ENCODE measurements at regions not wholly inside any gene's neighbourhood (a gene's known extent, or its start where the extent isn't known, plus 50 kb on each side); places are given as distances from the start of the nearest gene placed in this dataset.

GRCh38 chr3:188948997-188949389 lies 222.8 kb upstream of the TPRG1 start:
- TF ChIP-seq, protein P1, sequence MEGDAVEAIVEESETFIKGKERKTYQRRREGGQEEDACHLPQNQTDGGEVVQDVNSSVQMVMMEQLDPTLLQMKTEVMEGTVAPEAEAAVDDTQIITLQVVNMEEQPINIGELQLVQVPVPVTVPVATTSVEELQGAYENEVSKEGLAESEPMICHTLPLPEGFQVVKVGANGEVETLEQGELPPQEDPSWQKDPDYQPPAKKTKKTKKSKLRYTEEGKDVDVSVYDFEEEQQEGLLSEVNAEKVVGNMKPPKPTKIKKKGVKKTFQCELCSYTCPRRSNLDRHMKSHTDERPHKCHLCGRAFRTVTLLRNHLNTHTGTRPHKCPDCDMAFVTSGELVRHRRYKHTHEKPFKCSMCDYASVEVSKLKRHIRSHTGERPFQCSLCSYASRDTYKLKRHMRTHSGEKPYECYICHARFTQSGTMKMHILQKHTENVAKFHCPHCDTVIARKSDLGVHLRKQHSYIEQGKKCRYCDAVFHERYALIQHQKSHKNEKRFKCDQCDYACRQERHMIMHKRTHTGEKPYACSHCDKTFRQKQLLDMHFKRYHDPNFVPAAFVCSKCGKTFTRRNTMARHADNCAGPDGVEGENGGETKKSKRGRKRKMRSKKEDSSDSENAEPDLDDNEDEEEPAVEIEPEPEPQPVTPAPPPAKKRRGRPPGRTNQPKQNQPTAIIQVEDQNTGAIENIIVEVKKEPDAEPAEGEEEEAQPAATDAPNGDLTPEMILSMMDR (conservative IDR thresholded peaks at IDR 0.05 in 1 of 2, IDR thresholded peaks at IDR 0.05 in 1 of 2; ENCODE audit: extremely low read depth in 1 of 2, insufficient read depth in 1 of 2, low read depth in 1 of 2, low read length in 2 of 2) = no peak
- no peak for TF ChIP-seq EZH2 (IDR thresholded peaks at IDR 0.05; ENCODE audit: borderline replicate concordance, low read length)
